Neuronal stem cell (in vitro differentiated cells): ENCODE measurements at regions not wholly inside any gene's neighbourhood (a gene's known extent, or its start where the extent isn't known, plus 50 kb on each side); places are given as distances from the start of the nearest gene placed in this dataset. TPM values are rescaled to one million over a fixed set of nuclear protein-coding genes. Genes with fewer than 3 reads are reported as not detected.

Experiments used
- DNase-seq: peaks from one replicate; pipeline ENCODE4 v3.0.0-alpha.2; 2013; ENCODE audit warnings: low spot score
- H2AFZ ChIP-seq: one replicate; pipeline ENCODE4 v1.6.1; 2013; ENCODE audit warnings: mild to moderate bottlenecking, low read length, inconsistent platforms
- H2AK5ac ChIP-seq: 2 replicates; pipeline ENCODE4 v1.6.1; 2013; ENCODE audit warnings: low read depth, mild to moderate bottlenecking, inconsistent platforms, low read length, moderate library complexity, mixed read lengths
- H2BK120ac ChIP-seq: 2 replicates; pipeline ENCODE4 v1.6.1; 2013; ENCODE audit warnings: low read depth, mild to moderate bottlenecking, inconsistent platforms, low read length, moderate library complexity, mixed read lengths
- H2BK12ac ChIP-seq: one replicate; pipeline ENCODE4 v1.6.1; 2013; ENCODE audit warnings: low read length, inconsistent platforms
- H2BK15ac ChIP-seq: 2 replicates; pipeline ENCODE4 v1.6.1; 2013; ENCODE audit warnings: mild to moderate bottlenecking, low read length, inconsistent platforms, mixed read lengths
- H2BK5ac ChIP-seq: one replicate; pipeline ENCODE4 v1.6.1; 2013; ENCODE audit warnings: inconsistent platforms, mild to moderate bottlenecking, low read length, moderate library complexity
- H3K14ac ChIP-seq: one replicate; pipeline ENCODE4 v1.6.1; 2013; ENCODE audit warnings: low read length, inconsistent platforms
- H3K18ac ChIP-seq: 2 replicates; pipeline ENCODE4 v1.6.1; 2013; ENCODE audit warnings: low read length, inconsistent platforms
- H3K23ac ChIP-seq: 2 replicates; pipeline ENCODE4 v1.6.1; 2013; ENCODE audit warnings: low read depth, mild to moderate bottlenecking, mixed read lengths, low read length, inconsistent platforms; ENCODE audit not compliant: poor library complexity
- H3K27ac ChIP-seq: replicated peaks from 3 replicates; pipeline ENCODE4 v1.5.1; 2013; ENCODE audit warnings: low read length, inconsistent platforms
- H3K27me3 ChIP-seq, 3 experiments: 2 replicates each; pipeline ENCODE4 v1.6.1; 2013; ENCODE audit warnings: low read length in 3 of 3, mild to moderate bottlenecking in 2 of 3, inconsistent platforms in 1 of 3, low read depth in 1 of 3, mixed read lengths in 1 of 3, moderate library complexity in 1 of 3; ENCODE audit not compliant: control insufficient read depth in 3 of 3, insufficient read depth in 3 of 3
- H3K36me3 ChIP-seq, 2 donors: replicated peaks in 1 of 2; 2 replicates each; pipeline ENCODE4 v1.6.1; 2013; ENCODE audit warnings: low read length in 2 of 2; ENCODE audit not compliant: control insufficient read depth in 2 of 2, insufficient read depth in 2 of 2
- H3K4ac ChIP-seq: 2 replicates; pipeline ENCODE4 v1.6.1; 2013; ENCODE audit warnings: inconsistent platforms, mild to moderate bottlenecking, low read length, moderate library complexity
- H3K4me1 ChIP-seq, 2 donors: 1 replicate in 1 of 2; 2 replicates in 1 of 2; pipeline ENCODE4 v1.6.1; 2013; ENCODE audit warnings: low read length in 2 of 2, low read depth in 1 of 2; ENCODE audit not compliant: control insufficient read depth in 2 of 2, insufficient read depth in 1 of 2
- H3K4me2 ChIP-seq: one replicate; pipeline ENCODE4 v1.6.1; 2013; ENCODE audit warnings: mild to moderate bottlenecking, low read length, inconsistent platforms; ENCODE audit not compliant: insufficient read depth, poor library complexity, severe bottlenecking
- H3K4me3 ChIP-seq, 2 donors: 2 replicates each; pipeline ENCODE4 v1.5.1; 2013; ENCODE audit warnings: low read length in 2 of 2, mild to moderate bottlenecking in 2 of 2, inconsistent platforms in 1 of 2, moderate library complexity in 1 of 2
- H3K79me1 ChIP-seq: one replicate; pipeline ENCODE4 v1.6.1; 2013; ENCODE audit warnings: low read depth, mild to moderate bottlenecking, inconsistent platforms, low read length, moderate library complexity
- H3K9ac ChIP-seq: one replicate; pipeline ENCODE4 v1.6.1; 2013; ENCODE audit warnings: mild to moderate bottlenecking, low read depth, low read length, inconsistent platforms; ENCODE audit not compliant: poor library complexity
- H3K9me3 ChIP-seq, 2 donors: replicated peaks in 1 of 2; 2 replicates each; pipeline versions ENCODE3 to v1.6.1; 2013; ENCODE audit warnings: low read length in 2 of 2, mild to moderate bottlenecking in 2 of 2, inconsistent platforms in 1 of 2, low read depth in 1 of 2, mixed read lengths in 1 of 2, moderate library complexity in 1 of 2; ENCODE audit not compliant: control insufficient read depth in 2 of 2, insufficient read depth in 1 of 2
- H4K8ac ChIP-seq: one replicate; pipeline ENCODE4 v1.6.1; 2013; ENCODE audit warnings: low read depth, mild to moderate bottlenecking, inconsistent platforms, low read length, moderate library complexity
- H4K91ac ChIP-seq: one replicate; pipeline ENCODE4 v1.6.1; 2013; ENCODE audit warnings: low read length, low read depth, mild to moderate bottlenecking, inconsistent platforms; ENCODE audit not compliant: poor library complexity
- WGBS, 2 donors: extraction: QIAGEN DNeasy Blood & Tissue Kit; methylation state at CpG; one replicate each; pipeline ENCODE4 v1.1.7; 2013; ENCODE audit warnings: missing lambda C conversion rate in 2 of 2, mixed read lengths in 1 of 2; ENCODE audit not compliant: insufficient read length in 2 of 2, insufficient replicate concordance in 1 of 2; ENCODE audit errors: extremely low coverage in 2 of 2; 5-methylcytosine and 5-hydroxymethylcytosine counted together
- small RNA-seq: library from polyadenylated mRNA; stranded (forward); fragments of <200 nt; extraction: miRNeasy Mini kit (QIAGEN cat#:217004); gene quantifications from one replicate; pipeline ENCODE3, GENCODE V24; 2013; ENCODE audit not compliant: insufficient read depth

DNA sequence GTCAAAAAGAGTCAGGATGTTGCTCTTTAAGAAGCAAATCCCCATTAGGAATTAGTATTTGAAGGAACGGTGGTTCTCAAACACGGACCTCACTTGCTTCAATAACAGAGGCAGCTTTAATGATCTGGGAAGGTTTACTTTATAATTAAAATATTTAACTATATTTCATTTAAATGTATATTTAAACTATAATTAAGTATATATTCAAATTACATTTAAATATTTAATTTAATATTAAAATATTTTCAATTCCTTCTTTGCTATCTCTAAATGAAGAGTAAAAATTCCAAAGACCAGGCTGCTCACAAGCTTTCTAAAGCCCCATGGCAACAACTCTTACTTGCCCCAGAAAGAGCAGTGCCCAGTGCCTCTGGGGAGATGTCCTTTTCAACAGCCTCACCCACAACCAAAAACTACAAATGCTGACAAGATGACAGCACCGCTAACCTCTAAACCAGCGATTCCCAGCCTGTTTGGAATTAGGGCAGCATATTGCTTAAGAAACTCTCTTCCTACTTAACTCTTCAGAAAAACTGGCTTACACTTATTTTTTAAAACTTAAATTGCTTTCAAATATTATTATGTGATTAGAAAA lies 62.9 kb upstream of the POU3F3 start:
- DNase-seq, result no peak
- WGBS, 2 donors, result no CpG with 5 or more reads among the region's 4 CpGs

DNA sequence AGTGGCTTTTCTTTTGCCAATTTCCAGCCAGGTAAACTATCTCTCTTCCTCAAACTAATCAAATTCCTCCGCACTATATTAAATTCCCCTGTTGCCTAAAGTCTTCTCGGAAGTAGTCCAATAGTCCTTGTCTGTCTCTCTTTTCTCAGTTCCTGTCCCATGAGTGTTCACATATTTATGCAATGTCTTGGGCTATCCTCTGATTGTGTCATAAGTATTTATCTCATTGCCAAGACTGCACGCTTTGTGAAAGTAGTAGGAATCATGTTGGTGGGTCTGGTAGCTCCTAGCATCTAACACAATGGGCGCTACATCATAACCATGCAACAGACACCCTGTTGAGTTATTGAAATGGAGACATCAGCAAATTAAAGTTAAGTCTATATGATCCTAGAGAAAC lies 59.9 kb upstream of the POU3F3 start:
- Histone ChIP-seq H3K4me1 (peaks cover 15 to 21% of the 10 kb centered on the region in 2 donors), H3K27ac (no peak overlapping the region), H3K18ac (no peak overlapping the region), H2BK120ac (no peak overlapping the region), H2BK15ac (no peak overlapping the region), H2AK5ac (no peak overlapping the region), H3K4me3 (no peak overlapping the region), H2AFZ (no peak overlapping the region), H3K14ac (no peak overlapping the region), H3K23ac (no peak overlapping the region), H3K4ac (no peak overlapping the region), H4K91ac (no peak overlapping the region), H3K9me3 (no peaks in the 10 kb centered on the region), H3K36me3 (no peaks in the 10 kb centered on the region), H2BK5ac (no peak overlapping the region), H3K27me3 (no peaks in the 10 kb centered on the region), H3K9ac (no peak overlapping the region), H2BK12ac (no peak overlapping the region), H4K8ac (no peak overlapping the region), H3K4me2 (no peak overlapping the region), H3K79me1 (no peaks in the 10 kb centered on the region)
- no CpG with 5 or more reads among the region's 4 CpGs for WGBS, 2 donors
- no peak for DNase-seq

More for the DNA sequence above, 62.9 kb upstream of the POU3F3 start:
- no peak overlapping the region for H4K91ac ChIP-seq
- H2BK15ac ChIP-seq, result no peak overlapping the region
- H2AFZ ChIP-seq, result no peak overlapping the region
- H2BK5ac ChIP-seq, result no peak overlapping the region
- H3K4me1 ChIP-seq, result peaks cover 15 to 31% of the 10 kb centered on the region in 2 donors
- no peak overlapping the region for H3K4me2 ChIP-seq
- no peak overlapping the region for H3K27ac ChIP-seq
- no peak overlapping the region for H3K14ac ChIP-seq
- no peak overlapping the region for H3K9ac ChIP-seq
- no peak overlapping the region for H3K4me3 ChIP-seq
- no peak overlapping the region for H4K8ac ChIP-seq
- H3K4ac ChIP-seq, result no peak overlapping the region
- no peak overlapping the region for H2BK120ac ChIP-seq
- H2BK12ac ChIP-seq, result no peak overlapping the region
- no peaks in the 10 kb centered on the region for H3K36me3 ChIP-seq
- no peak overlapping the region for H2AK5ac ChIP-seq
- no peak overlapping the region for H3K18ac ChIP-seq
- no peak overlapping the region for H3K23ac ChIP-seq
- no peaks in the 10 kb centered on the region for H3K27me3 ChIP-seq
- no peaks in the 10 kb centered on the region for H3K79me1 ChIP-seq
- no peaks in the 10 kb centered on the region for H3K9me3 ChIP-seq

DNA sequence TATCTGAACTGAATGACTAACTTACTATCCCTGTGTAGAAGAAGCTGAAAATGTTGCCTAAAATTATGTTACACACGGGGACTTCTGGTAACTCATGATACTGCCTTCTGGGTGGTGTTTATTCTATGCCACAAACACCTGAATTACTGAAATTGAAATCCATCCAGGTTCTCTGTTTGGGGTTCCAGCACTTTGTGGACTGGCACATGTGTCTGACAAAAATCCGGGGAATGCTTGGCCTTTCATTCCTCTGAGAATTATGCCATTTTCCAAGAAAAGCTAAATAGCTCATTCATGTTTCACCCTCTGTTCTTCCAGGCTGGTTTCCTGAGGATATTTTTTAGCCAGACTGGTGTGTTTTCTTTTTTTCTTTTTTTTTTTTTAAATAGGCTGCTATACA lies 59.5 kb upstream of the POU3F3 start:
- H3K9me3 ChIP-seq, result no peaks in the 10 kb centered on the region
- no peaks in the 10 kb centered on the region for H3K36me3 ChIP-seq
- H4K91ac ChIP-seq, result no peak overlapping the region
- no peak overlapping the region for H3K4ac ChIP-seq
- H3K4me2 ChIP-seq, result no peak overlapping the region
- no peak overlapping the region for H3K27ac ChIP-seq
- no peak overlapping the region for H2BK12ac ChIP-seq
- H3K23ac ChIP-seq, result no peak overlapping the region
- H3K79me1 ChIP-seq, result no peaks in the 10 kb centered on the region
- peaks cover 15 to 19% of the 10 kb centered on the region in 2 donors for H3K4me1 ChIP-seq
- H4K8ac ChIP-seq, result no peak overlapping the region
- no peak overlapping the region for H2BK15ac ChIP-seq
- DNase-seq, result no peak
- H2AFZ ChIP-seq, result no peak overlapping the region
- H3K18ac ChIP-seq, result no peak overlapping the region
- H3K27me3 ChIP-seq, result no peaks in the 10 kb centered on the region
- H3K14ac ChIP-seq, result no peak overlapping the region
- H2AK5ac ChIP-seq, result no peak overlapping the region
- H2BK120ac ChIP-seq, result no peak overlapping the region
- no peak overlapping the region for H3K4me3 ChIP-seq
- WGBS, 2 donors, result no CpG with 5 or more reads among the region's 2 CpGs
- H2BK5ac ChIP-seq, result no peak overlapping the region
- H3K9ac ChIP-seq, result no peak overlapping the region

Small RNAs in the stretch of these regions (small RNA-seq; reads per million reads assigned to genes)
- gene RF00139 (not detected), gene RF02091 (not detected)
